ENCODE measurements at regions not wholly inside any gene's neighbourhood (a gene's known extent, or its start where the extent isn't known, plus 50 kb on each side); places are given as distances from the start of the nearest gene placed in this dataset.

- Histone ChIP-seq H3K4me1 (no peaks in the 10 kb centered on the region), H3K4me3 (no peak overlapping the region), H3K36me3 (no peaks in the 10 kb centered on the region), H3K27ac (no peak overlapping the region), H3K27me3 (no peaks in the 10 kb centered on the region), H3K9me3 (no peaks in the 10 kb centered on the region)
- intact Hi-C loops (cut with DNase I; ENCODE audit: low total_unique reads) = no loop called here
- TF ChIP-seq POLR2A (IDR thresholded peaks at IDR 0.05) = no peak
- TF ChIP-seq CTCF (IDR thresholded peaks at IDR 0.05) = no peak
- no peak for DNase-seq
These were observed 721.2 kb downstream of the XPNPEP1 start for GRCh38 chr10:109202111-109202510.

- Histone ChIP-seq H3K36me3 (no peaks in the 10 kb centered on the region), H3K27ac (no peak overlapping the region), H3K4me1 (no peaks in the 10 kb centered on the region), H3K4me3 (no peak overlapping the region), H3K27me3 (no peaks in the 10 kb centered on the region), H3K9me3 (no peaks in the 10 kb centered on the region)
- no peak for TF ChIP-seq CTCF (IDR thresholded peaks at IDR 0.05)
- TF ChIP-seq POLR2A (IDR thresholded peaks at IDR 0.05) = no peak
- intact Hi-C loops (cut with DNase I; ENCODE audit: low total_unique reads) = no loop called here
- no peak for DNase-seq
These were observed 722.7 kb downstream of the XPNPEP1 start for GRCh38 chr10:109200646-109201045.

GRCh38 chr10:109191823-109192222 lies 731.5 kb downstream of the XPNPEP1 start:
- Histone ChIP-seq H3K9me3 (peaks cover 0 to 6% of the 10 kb centered on the region in 2 donors), H3K36me3 (no peaks in the 10 kb centered on the region), H3K27me3 (no peaks in the 10 kb centered on the region), H3K4me1 (no peaks in the 10 kb centered on the region), H3K4me3 (no peak overlapping the region), H3K27ac (no peak overlapping the region)
- TF ChIP-seq CTCF (IDR thresholded peaks at IDR 0.05) (no peak), POLR2A (IDR thresholded peaks at IDR 0.05) (no peak)
- DNase-seq = no peak
- intact Hi-C loops (cut with DNase I; ENCODE audit: low total_unique reads) = no loop called here

GRCh38 chr10:109191341-109191740 lies 732.0 kb downstream of the XPNPEP1 start:
- intact Hi-C loops (cut with DNase I; ENCODE audit: low total_unique reads) = no loop called here
- no peak for TF ChIP-seq CTCF (IDR thresholded peaks at IDR 0.05)
- DNase-seq = no peak
- H3K27ac ChIP-seq = no peak overlapping the region
- H3K27me3 ChIP-seq = no peaks in the 10 kb centered on the region
- no peaks in the 10 kb centered on the region for H3K4me1 ChIP-seq
- H3K36me3 ChIP-seq = no peaks in the 10 kb centered on the region
- no peak overlapping the region for H3K4me3 ChIP-seq
- H3K9me3 ChIP-seq = peaks cover 0 to 6% of the 10 kb centered on the region in 2 donors

- intact Hi-C loops (cut with DNase I; ENCODE audit: low total_unique reads) = no loop called here
- Histone ChIP-seq H3K36me3 (no peaks in the 10 kb centered on the region), H3K4me3 (no peak overlapping the region), H3K27me3 (no peaks in the 10 kb centered on the region), H3K4me1 (no peaks in the 10 kb centered on the region), H3K9me3 (peaks cover 0 to 23% of the 10 kb centered on the region in 2 donors), H3K27ac (no peak overlapping the region)
- TF ChIP-seq CTCF (IDR thresholded peaks at IDR 0.05) (no peak), POLR2A (IDR thresholded peaks at IDR 0.05) (no peak)
- no peak for DNase-seq
These were observed 735.6 kb downstream of the XPNPEP1 start for GRCh38 chr10:109187677-109188076.

Measured in uterus (tissue), 3 donors.